ENCODE measurements at regions not wholly inside any gene's neighbourhood (a gene's known extent, or its start where the extent isn't known, plus 50 kb on each side); places are given as distances from the start of the nearest gene placed in this dataset.

GRCh38 chr18:71827301-71827700 is 716.8 kb downstream of the CBLN2 start:
- no peak for DNase-seq (ENCODE audit: low spot score)
- in situ Hi-C loops (cut with MboI; ENCODE audit: low pct_unique_long_range_greater_than_20kb, low sequenced_read_pairs, unreplicated experiment) = no loop called here
- TF ChIP-seq CTCF (IDR thresholded peaks at IDR 0.05; ENCODE audit: extremely low read depth, insufficient read depth, missing control alignments) = no peak

- DNase-seq (ENCODE audit: low spot score) = no peak
- TF ChIP-seq CTCF (IDR thresholded peaks at IDR 0.05; ENCODE audit: extremely low read depth, insufficient read depth, missing control alignments) = no peak
- in situ Hi-C loops (cut with MboI; ENCODE audit: low pct_unique_long_range_greater_than_20kb, low sequenced_read_pairs, unreplicated experiment) = no loop called here
These were observed 728.8 kb downstream of the CBLN2 start for GRCh38 chr18:71815305-71815704.

GRCh38 chr18:71809711-71810110 is 734.4 kb downstream of the CBLN2 start:
- in situ Hi-C loops (cut with MboI; ENCODE audit: low pct_unique_long_range_greater_than_20kb, low sequenced_read_pairs, unreplicated experiment) = no loop called here
- DNase-seq (ENCODE audit: low spot score) = no peak
- TF ChIP-seq CTCF (IDR thresholded peaks at IDR 0.05; ENCODE audit: extremely low read depth, insufficient read depth, missing control alignments) = no peak

GRCh38 chr18:71808616-71809015 is 735.5 kb downstream of the CBLN2 start:
- TF ChIP-seq CTCF (IDR thresholded peaks at IDR 0.05; ENCODE audit: extremely low read depth, insufficient read depth, missing control alignments) = no peak
- in situ Hi-C loops (cut with MboI; ENCODE audit: low pct_unique_long_range_greater_than_20kb, low sequenced_read_pairs, unreplicated experiment) = no loop called here
- no peak for DNase-seq (ENCODE audit: low spot score)

GRCh38 chr18:71807586-71807985 is 736.6 kb downstream of the CBLN2 start:
- no peak for TF ChIP-seq CTCF (IDR thresholded peaks at IDR 0.05; ENCODE audit: extremely low read depth, insufficient read depth, missing control alignments)
- no peak for DNase-seq (ENCODE audit: low spot score)
- in situ Hi-C loops (cut with MboI; ENCODE audit: low pct_unique_long_range_greater_than_20kb, low sequenced_read_pairs, unreplicated experiment) = no loop called here

- TF ChIP-seq CTCF (IDR thresholded peaks at IDR 0.05; ENCODE audit: extremely low read depth, insufficient read depth, missing control alignments) = no peak
- in situ Hi-C loops (cut with MboI; ENCODE audit: low pct_unique_long_range_greater_than_20kb, low sequenced_read_pairs, unreplicated experiment) = no loop called here
- no peak for DNase-seq (ENCODE audit: low spot score)
These were observed 745.0 kb downstream of the CBLN2 start for GRCh38 chr18:71798986-71799673.
